NCI-H748 treated with DMSO at 0.1 percent for 48 hours (cell line): ENCODE measurements at regions not wholly inside any gene's neighbourhood (a gene's known extent, or its start where the extent isn't known, plus 50 kb on each side); places are given as distances from the start of the nearest gene placed in this dataset.

Source experiments
- DNase-seq: peaks from one replicate; lab custom pipeline; 2025; lab: John Stamatoyannopoulos, UW

GRCh38 chr6:141313986-141314385, 818.7 kb upstream of the GJE1 start:
- no peak for DNase-seq

- peak; percentile 20 for DNase-seq
Measured at GRCh38 chr6:141309295-141309694, 823.4 kb upstream of the GJE1 start.

GRCh38 chr6:141307309-141307998, 825.3 kb upstream of the GJE1 start:
- no peak for DNase-seq

GRCh38 chr6:141303907-141304306, 828.8 kb upstream of the GJE1 start:
- no peak for DNase-seq

GRCh38 chr6:141301779-141302178, 830.9 kb upstream of the GJE1 start:
- no peak for DNase-seq

- DNase-seq, result peak; percentile 63
Measured at GRCh38 chr6:141290941-141291721, 841.6 kb upstream of the GJE1 start.

GRCh38 chr6:141288947-141289346, 843.8 kb upstream of the GJE1 start:
- DNase-seq, result no peak

- no peak for DNase-seq
Measured at GRCh38 chr6:141282263-141282662, 850.5 kb upstream of the GJE1 start.

GRCh38 chr6:141269684-141270083, 863.0 kb upstream of the GJE1 start:
- DNase-seq, result no peak

- DNase-seq, result no peak
Measured at GRCh38 chr6:141267420-141267819, 865.3 kb upstream of the GJE1 start.

GRCh38 chr6:141265756-141266623, 866.7 kb upstream of the GJE1 start:
- DNase-seq, result peak; percentile 64

GRCh38 chr6:141264101-141264500, 868.6 kb upstream of the GJE1 start:
- DNase-seq, result no peak

GRCh38 chr6:141261672-141262060, 871.1 kb upstream of the GJE1 start:
- DNase-seq, result no peak

GRCh38 chr6:141261016-141261671, 871.6 kb upstream of the GJE1 start:
- no peak for DNase-seq

- no peak for DNase-seq
Measured at GRCh38 chr6:141260627-141261015, 872.1 kb upstream of the GJE1 start.

- no peak for DNase-seq
Measured at GRCh38 chr6:141259807-141260206, 872.9 kb upstream of the GJE1 start.

- DNase-seq, result no peak
Measured at GRCh38 chr6:141259091-141259490, 873.6 kb upstream of the GJE1 start.

- DNase-seq, result no peak
Measured at GRCh38 chr6:141258516-141258915, 874.2 kb upstream of the GJE1 start.

GRCh38 chr6:141254336-141254735, 878.4 kb upstream of the GJE1 start:
- DNase-seq, result no peak

- DNase-seq, result no peak
Measured at GRCh38 chr6:141252828-141253608, 879.7 kb upstream of the GJE1 start.

- no peak for DNase-seq
Measured at GRCh38 chr6:141251286-141251685, 881.4 kb upstream of the GJE1 start.
